ENCODE measurements at regions not wholly inside any gene's neighbourhood (a gene's known extent, or its start where the extent isn't known, plus 50 kb on each side); places are given as distances from the start of the nearest gene placed in this dataset.

- no peak for TF ChIP-seq FOXM1 (IDR thresholded peaks at IDR 0.05; ENCODE audit: borderline replicate concordance)
- TF ChIP-seq ZNF384 (IDR thresholded peaks at IDR 0.05), result no peak
- no peak for TF ChIP-seq CTBP1 (IDR thresholded peaks at IDR 0.05; ENCODE audit: borderline replicate concordance)
- TF ChIP-seq HDGF (IDR thresholded peaks at IDR 0.05; ENCODE audit: borderline replicate concordance), result no peak
- no peak for TF ChIP-seq SP1 (IDR thresholded peaks at IDR 0.05)
- no peak for TF ChIP-seq BHLHE40 (IDR thresholded peaks at IDR 0.05; ENCODE audit: borderline replicate concordance)
- no peak for TF ChIP-seq FOXA1 (IDR thresholded peaks at IDR 0.05)
These were observed 133.7 kb downstream of the THNSL2 start for GRCh38 chr2:88303865-88304264.

All from HEK293T (cell line).